ENCODE measurements at regions not wholly inside any gene's neighbourhood (a gene's known extent, or its start where the extent isn't known, plus 50 kb on each side); places are given as distances from the start of the nearest gene placed in this dataset.

DNA sequence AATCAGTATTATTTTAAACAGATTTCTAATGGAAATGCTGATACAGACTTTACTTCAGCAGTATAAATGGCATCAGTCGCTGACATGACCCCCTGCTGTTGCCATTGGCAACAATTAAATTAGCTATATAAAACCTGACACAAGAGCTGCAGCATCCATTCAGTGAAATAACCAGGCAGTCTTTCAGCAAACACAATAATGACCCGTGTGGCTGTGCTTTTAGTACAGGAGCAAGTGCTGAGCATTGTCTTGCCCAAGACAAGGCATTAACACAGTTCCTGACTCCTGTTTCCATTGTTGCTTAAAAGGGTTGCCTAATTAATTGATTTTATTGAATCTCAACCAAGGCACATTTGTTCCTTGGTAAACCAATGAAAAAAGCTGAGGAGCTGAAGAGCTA lies 382.1 kb downstream of the HACE1 start:
- DNase-seq (ENCODE audit: extremely low spot score), result no peak
- TF ChIP-seq TARDBP (IDR thresholded peaks at IDR 0.05) (no peak), NFRKB (IDR thresholded peaks at IDR 0.05) (no peak), ZNF384 (IDR thresholded peaks at IDR 0.05) (no peak), FOXK2 (IDR thresholded peaks at IDR 0.05) (no peak), L3MBTL2 (conservative IDR thresholded peaks at IDR 0.05) (no peak), SP1 (IDR thresholded peaks at IDR 0.05) (no peak), CTBP1 (IDR thresholded peaks at IDR 0.05; ENCODE audit: borderline replicate concordance) (no peak)
- TF ChIP-seq, protein P1, sequence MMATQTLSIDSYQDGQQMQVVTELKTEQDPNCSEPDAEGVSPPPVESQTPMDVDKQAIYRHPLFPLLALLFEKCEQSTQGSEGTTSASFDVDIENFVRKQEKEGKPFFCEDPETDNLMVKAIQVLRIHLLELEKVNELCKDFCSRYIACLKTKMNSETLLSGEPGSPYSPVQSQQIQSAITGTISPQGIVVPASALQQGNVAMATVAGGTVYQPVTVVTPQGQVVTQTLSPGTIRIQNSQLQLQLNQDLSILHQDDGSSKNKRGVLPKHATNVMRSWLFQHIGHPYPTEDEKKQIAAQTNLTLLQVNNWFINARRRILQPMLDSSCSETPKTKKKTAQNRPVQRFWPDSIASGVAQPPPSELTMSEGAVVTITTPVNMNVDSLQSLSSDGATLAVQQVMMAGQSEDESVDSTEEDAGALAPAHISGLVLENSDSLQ (IDR thresholded peaks at IDR 0.05), result no peak
- ChIA-PET CTCF (no interaction called here), POLR2A (no interaction called here)

DNA sequence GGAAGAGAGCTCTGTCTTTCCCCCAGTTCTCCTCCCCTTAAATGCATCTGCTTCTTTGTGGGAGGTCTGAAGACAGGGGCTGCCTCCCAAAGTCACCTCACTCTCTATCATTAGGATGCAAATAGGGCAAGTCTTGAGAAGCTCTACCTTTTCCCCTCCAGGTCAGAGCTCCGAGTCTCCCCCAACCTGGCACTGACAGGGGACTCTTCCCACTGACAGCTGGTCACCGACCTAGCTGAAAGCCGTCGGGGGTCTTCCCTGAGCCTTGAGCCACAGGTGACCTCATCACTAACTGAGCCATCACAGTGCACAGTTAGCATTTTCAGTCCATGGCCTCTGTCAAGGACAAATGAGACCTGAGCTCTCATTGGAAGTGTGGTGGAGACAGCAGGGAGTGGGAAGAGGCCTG lies 386.7 kb downstream of the HACE1 start:
- no peak for DNase-seq (ENCODE audit: extremely low spot score)
- TF ChIP-seq FOXA1 (IDR thresholded peaks at IDR 0.05), result no peak
- no peak for TF ChIP-seq FOXM1 (IDR thresholded peaks at IDR 0.05; ENCODE audit: borderline replicate concordance)
- no peak for TF ChIP-seq ELF4 (IDR thresholded peaks at IDR 0.05)
- TF ChIP-seq TARDBP (IDR thresholded peaks at IDR 0.05), result no peak
- no peak for TF ChIP-seq FOXK2 (IDR thresholded peaks at IDR 0.05)
- no peak for TF ChIP-seq CTBP1 (IDR thresholded peaks at IDR 0.05; ENCODE audit: borderline replicate concordance)
- no peak for TF ChIP-seq LEF1 (IDR thresholded peaks at IDR 0.05; ENCODE audit: borderline replicate concordance)
- TF ChIP-seq SP1 (IDR thresholded peaks at IDR 0.05), result no peak
- TF ChIP-seq ARNT (IDR thresholded peaks at IDR 0.05), result no peak
- no peak for TF ChIP-seq ZNF384 (IDR thresholded peaks at IDR 0.05)
- TF ChIP-seq SUZ12 (IDR thresholded peaks at IDR 0.05), result no peak
- TF ChIP-seq HDGF (IDR thresholded peaks at IDR 0.05; ENCODE audit: borderline replicate concordance), result no peak
- no peak for TF ChIP-seq NFRKB (IDR thresholded peaks at IDR 0.05)
- TF ChIP-seq, protein P1 (IDR thresholded peaks at IDR 0.05), result no peak
- ChIA-PET POLR2A (no interaction called here), CTCF (no interaction called here)

- TF ChIP-seq TARDBP (IDR thresholded peaks at IDR 0.05) (no peak), ZNF384 (IDR thresholded peaks at IDR 0.05) (no peak), SUZ12 (IDR thresholded peaks at IDR 0.05) (no peak), HDGF (IDR thresholded peaks at IDR 0.05; ENCODE audit: borderline replicate concordance) (no peak), ARNT (IDR thresholded peaks at IDR 0.05) (no peak), BHLHE40 (IDR thresholded peaks at IDR 0.05; ENCODE audit: borderline replicate concordance) (no peak), L3MBTL2 (conservative IDR thresholded peaks at IDR 0.05) (no peak), NFRKB (IDR thresholded peaks at IDR 0.05) (no peak), ELF4 (IDR thresholded peaks at IDR 0.05) (no peak)
- TF ChIP-seq, protein P1 (IDR thresholded peaks at IDR 0.05), result no peak
- no peak for DNase-seq (ENCODE audit: extremely low spot score)
- CTCF ChIA-PET, result interaction anchor here (0.6 kb wide), 1 partner anchor 1711 kb away, joined by 3 read pairs; no protein-coding TSS in a partner anchor
- POLR2A ChIA-PET, result no interaction called here
Measured at GRCh38 chr6:104472021-104472901, 387.5 kb downstream of the HACE1 start.

DNA sequence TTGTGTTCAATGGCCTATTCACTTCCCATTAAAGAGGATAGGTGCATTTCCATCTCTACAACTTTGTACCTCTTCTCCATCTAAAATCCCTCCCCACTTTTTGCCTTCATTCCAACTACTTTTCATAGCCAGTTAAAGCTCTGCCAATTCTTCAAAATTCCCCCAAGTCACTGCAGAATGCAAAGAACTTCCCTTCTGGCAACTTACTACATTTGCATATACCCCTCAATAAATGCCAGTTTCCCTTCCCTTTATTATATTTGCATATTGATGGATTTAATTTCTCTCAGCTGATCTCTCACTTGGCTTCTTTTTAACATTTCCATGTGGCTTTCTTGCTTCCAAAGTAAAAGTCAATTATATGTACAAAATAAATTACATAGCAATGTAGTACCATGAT lies 393.4 kb downstream of the HACE1 start:
- ChIA-PET POLR2A (no interaction called here), CTCF (no interaction called here)
- TF ChIP-seq SUZ12 (IDR thresholded peaks at IDR 0.05) (no peak), CTBP1 (IDR thresholded peaks at IDR 0.05; ENCODE audit: borderline replicate concordance) (no peak), FOXA1 (IDR thresholded peaks at IDR 0.05) (no peak), NFRKB (IDR thresholded peaks at IDR 0.05) (no peak), FOXK2 (IDR thresholded peaks at IDR 0.05) (no peak), TARDBP (IDR thresholded peaks at IDR 0.05) (no peak), BHLHE40 (IDR thresholded peaks at IDR 0.05; ENCODE audit: borderline replicate concordance) (no peak)
- no peak for DNase-seq (ENCODE audit: extremely low spot score)

GRCh38 chr6:104462811-104463599 lies 396.7 kb downstream of the HACE1 start:
- no peak for DNase-seq (ENCODE audit: extremely low spot score)
- POLR2A ChIA-PET, result no interaction called here
- TF ChIP-seq TARDBP (IDR thresholded peaks at IDR 0.05), result no peak
- no peak for TF ChIP-seq BHLHE40 (IDR thresholded peaks at IDR 0.05; ENCODE audit: borderline replicate concordance)
- no peak for TF ChIP-seq FOXA1 (IDR thresholded peaks at IDR 0.05)
- TF ChIP-seq FOXK2 (IDR thresholded peaks at IDR 0.05), result no peak
- no peak for TF ChIP-seq NFRKB (IDR thresholded peaks at IDR 0.05)
- no peak for TF ChIP-seq SP1 (IDR thresholded peaks at IDR 0.05)
- no peak for TF ChIP-seq SUZ12 (IDR thresholded peaks at IDR 0.05)
- TF ChIP-seq ARNT (IDR thresholded peaks at IDR 0.05), result no peak
- TF ChIP-seq LEF1 (IDR thresholded peaks at IDR 0.05; ENCODE audit: borderline replicate concordance), result no peak
- TF ChIP-seq HDGF (IDR thresholded peaks at IDR 0.05; ENCODE audit: borderline replicate concordance), result no peak
- no peak for TF ChIP-seq FOXM1 (IDR thresholded peaks at IDR 0.05; ENCODE audit: borderline replicate concordance)
- no peak for TF ChIP-seq ZNF384 (IDR thresholded peaks at IDR 0.05)
- TF ChIP-seq CTBP1 (IDR thresholded peaks at IDR 0.05; ENCODE audit: borderline replicate concordance), result no peak
- CTCF ChIA-PET, result no interaction called here
